ENCODE measurements at regions not wholly inside any gene's neighbourhood (a gene's known extent, or its start where the extent isn't known, plus 50 kb on each side); places are given as distances from the start of the nearest gene placed in this dataset.
"Not testable (repeated sequence)": the region's sequence is repeated elsewhere in the genome, so short reads cannot be mapped to it uniquely, and the experiment has no call there.

DNA sequence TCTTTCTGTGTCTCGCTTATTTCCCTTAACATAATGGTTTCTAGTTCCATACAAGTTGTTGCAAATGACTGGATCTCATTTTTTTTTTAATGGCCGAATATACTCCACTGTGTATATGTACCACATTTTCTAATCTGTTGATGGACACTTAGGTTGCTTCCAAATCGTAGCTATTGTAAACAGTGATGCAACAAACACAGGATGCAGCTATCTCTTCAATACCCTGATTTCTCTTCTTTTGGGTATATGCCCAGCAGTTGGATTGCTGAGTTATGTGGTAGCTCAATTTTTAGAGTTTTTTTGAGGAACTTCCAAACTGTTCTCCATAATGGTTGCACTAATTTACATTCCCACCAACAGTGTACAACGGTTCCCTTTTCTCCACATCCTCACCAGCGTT is 100.4 kb upstream of the CHORDC1 start:
- no peak for DNase-seq (ENCODE audit: low read depth in 2 of 2)

DNA sequence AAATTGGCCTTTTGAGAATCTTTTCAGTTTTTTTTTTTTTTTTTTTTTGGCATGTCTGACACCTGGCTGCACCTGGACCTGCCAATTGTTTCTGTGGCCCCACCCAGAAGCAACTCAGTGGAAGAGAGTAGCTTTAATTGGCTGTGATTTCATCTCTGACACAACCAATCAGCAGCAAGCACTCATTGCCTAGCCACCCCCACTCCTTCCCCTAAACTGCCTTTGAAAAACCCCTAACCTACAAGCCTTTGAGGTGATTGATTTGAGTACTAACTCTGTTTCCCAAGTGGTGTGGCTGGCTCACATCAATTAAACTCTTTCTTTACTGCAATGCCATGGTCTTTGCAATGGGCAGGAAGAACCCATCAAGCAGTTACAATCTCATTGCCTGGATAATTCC is 98.2 kb upstream of the CHORDC1 start:
- no peak for DNase-seq (ENCODE audit: low read depth in 2 of 2)

DNA sequence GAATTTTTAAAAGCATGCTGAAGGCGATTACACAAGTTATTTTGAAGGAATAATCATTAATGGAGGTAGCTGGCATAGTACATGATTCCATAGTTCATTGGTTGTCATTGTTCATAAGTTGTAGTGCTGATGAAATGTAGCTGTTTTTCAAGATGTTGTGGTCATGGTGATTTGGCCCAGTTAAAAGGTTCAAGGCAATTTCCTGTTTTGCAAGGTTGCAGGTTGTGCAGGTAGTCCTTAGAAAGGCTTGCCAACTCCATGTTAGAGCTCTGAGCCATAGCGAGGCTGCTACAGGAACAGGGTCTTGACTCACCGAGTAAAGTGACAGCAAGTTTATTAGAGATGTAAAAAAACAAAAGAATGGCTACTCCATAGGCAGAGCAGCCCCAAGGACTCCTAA is 95.8 kb upstream of the CHORDC1 start:
- DNase-seq (ENCODE audit: low read depth in 2 of 2): no peak

DNA sequence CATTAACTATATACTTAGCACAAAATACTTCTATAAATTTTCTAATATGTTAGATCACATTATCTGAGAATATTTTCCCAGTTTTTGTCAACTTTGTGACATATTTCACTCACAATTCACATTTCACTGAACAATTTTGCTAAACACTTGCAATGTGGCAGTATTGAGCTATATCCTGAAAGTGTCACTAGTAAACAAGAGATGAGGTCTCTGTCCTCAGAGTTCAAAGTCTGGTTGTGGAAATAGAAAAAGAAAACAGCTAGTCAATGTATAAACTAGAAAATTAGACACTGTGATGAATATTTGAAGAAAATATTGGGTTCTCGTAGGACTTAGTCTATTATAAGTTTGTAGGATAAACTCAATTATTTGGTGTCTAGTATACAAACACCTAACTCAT is 87.4 kb upstream of the CHORDC1 start:
- DNase-seq (ENCODE audit: low read depth in 2 of 2): no peak

DNA sequence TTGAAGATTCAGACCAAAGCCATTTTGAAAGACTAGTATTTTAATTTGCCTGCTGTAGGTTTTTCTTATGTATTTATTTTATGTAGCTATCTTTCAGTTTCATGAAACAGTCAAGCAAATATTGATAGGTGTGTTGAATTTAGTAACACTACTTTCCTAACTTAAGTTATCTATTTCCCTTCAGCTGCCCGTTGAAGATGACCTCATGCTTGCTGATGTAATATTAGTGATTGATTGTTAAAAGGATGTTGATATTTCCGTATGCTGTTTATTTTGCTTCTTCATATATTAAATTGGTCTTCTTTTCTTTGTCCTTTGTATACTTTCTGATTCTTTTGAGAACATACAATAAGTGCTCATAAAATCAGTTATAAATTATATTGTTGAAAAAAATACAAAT is 86.8 kb upstream of the CHORDC1 start:
- no peak for DNase-seq (ENCODE audit: low read depth in 2 of 2)

DNA sequence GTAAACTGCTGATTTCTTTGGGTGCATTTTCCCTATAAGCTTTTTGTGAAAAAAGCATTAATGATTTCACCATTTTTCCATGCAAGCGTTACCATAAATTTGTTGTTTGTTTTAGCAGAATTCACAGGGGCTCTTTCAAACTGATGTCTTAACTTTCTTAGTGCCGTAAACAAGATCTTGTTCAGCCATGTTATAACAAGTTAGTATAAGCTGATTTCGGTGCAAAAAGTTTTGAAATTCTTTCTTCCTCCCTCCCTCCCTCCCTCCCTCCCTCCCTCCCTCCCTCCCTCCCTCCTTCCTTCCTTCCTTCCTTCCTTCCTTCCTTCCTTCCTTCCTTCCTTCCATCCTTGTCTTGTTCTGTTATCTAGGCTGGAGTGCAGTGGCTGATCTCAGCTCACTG is 71.7 kb upstream of the CHORDC1 start:
- DNase-seq (ENCODE audit: low read depth in 2 of 2): no peak

DNA sequence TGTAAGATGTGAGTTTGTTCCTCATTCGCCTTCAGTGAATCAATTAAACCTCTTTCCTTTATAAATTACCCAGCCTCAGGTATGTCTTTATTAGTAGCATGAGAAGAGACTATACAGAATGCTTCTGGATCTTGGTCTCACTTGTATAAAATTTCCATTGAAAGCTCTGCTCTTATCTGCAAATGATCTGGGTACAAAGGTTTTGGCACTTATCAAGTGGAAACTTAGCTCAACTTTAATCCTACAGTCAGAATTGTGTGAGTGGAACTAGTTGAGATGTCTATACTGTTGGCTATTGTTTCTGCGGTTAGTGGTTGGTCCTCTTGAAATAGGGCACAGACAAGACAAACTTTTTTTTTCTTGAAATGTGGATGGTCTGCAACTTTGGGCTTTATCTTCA is 71.2 kb upstream of the CHORDC1 start:
- no peak for DNase-seq (ENCODE audit: low read depth in 2 of 2)

DNA sequence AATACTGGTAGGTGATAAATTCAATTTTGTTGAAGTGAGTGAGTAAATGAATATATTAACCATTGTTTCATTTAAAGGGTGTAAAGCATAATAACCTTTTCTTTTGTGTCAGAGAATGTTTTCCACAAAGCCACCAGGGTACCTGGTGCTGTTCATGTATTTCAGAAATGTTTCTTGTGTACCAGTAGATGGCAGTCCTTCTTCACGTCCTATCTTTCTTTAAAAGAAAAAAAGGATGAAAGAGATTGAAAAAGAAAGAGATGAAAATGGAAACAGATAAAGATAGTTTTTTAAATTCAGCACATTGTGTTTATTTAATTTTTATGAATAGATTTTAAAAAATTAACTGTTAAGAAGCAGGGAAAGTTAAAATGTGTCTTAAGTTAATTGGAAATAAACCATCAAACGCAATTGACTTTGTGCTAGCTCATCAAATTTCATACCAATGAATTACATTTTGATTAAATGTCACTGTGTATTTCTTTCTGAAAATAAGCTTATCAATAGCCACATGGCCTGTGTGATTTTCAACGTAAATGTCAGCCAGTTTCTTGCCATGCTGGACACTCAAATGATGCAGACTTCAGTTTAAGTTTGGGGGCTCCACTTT is 65.5 kb upstream of the CHORDC1 start:
- no peak for DNase-seq (ENCODE audit: low read depth in 2 of 2)

DNA sequence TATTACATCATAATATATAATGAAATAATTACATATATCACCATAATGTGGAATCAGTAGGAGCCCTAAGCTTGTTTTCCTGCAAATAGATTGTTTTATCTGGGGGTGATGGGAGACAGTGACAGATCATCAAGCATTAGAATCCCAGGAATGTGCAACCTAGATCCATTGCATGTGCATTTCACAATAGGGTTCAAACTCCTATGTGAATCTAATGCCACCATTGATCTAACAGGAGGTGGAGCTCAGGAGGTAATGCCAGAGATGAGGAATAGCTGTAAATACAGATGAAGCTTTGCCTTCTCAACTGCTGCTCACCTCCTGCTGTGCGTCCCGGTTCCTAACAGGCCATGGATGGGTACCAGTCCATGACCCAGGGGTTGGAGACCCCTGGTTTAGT is 63.8 kb upstream of the CHORDC1 start:
- no peak for DNase-seq (ENCODE audit: low read depth in 2 of 2)

DNA sequence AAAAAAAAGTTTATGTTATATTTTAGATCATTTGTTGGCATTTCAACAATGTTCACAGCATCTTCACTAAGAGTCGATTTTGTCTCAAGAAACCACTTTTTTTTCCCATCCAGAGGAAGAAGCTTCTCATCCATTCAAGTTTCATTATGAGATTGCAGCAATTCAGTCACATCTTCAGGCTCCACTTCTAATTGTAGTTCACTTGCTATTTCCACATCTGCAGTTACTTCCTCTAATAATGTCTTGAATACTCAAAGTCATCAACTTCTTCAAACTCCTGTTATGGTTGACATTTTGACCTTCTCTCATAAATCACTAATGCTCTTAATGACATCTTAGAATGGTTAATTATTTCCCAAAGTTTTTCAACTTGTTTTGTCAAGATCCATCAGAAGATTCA is 61.3 kb upstream of the CHORDC1 start:
- DNase-seq (ENCODE audit: low read depth in 2 of 2): no peak

DNA sequence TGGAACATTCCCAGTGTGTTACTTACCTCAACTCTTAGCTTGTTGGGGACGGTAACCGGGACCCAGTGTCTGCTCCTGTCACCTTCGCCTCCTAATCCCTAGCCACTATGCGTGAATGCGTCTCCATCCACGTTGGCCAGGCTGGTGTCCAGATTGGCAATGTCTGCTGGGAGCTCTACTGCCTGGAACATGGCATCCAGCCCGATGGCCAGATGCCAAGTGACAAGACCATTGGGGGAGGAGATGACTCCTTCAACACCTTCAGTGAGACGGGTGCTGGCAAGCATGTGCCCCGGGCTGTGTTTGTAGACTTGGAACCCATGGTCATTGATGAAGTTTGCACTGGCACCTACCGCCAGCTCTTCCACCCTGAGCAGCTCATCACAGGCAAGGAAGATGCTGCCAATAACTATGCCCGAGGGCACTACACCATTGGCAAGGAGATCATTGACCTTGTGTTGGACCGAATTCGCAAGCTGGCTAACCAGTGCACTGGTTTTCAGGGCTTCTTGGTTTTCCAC is 59.8 kb upstream of the CHORDC1 start:
- DNase-seq (ENCODE audit: low read depth in 2 of 2): not testable (repeated sequence)

DNA sequence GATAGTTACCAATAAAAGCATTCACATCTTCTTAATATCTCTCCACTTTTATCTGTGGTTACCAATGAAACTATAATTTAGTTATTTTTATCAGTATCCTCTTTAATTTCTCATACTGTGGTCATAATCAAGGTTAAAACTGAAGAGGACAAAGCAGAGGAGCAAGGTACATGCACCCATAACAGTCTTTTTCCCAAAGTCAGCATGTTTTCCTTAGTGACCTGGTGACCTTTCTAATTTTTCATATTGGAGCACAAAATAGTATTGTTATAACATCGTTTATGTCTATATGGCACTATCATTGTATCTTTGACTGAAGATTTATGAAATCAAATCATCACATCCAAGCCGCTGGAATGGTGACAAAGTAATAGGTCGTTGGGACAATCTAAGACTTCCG is 51.5 kb upstream of the CHORDC1 start:
- DNase-seq (ENCODE audit: low read depth in 2 of 2): no peak

Data from stimulated activated CD4-positive, alpha-beta T cell treated with anti-CD3 and anti-CD28 coated beads, Interleukin-4, amount 100 ng/mL, for 48 hours (primary cell).